Right renal cortex interstitium (tissue), 3 donors: ENCODE measurements at regions not wholly inside any gene's neighbourhood (a gene's known extent, or its start where the extent isn't known, plus 50 kb on each side); places are given as distances from the start of the nearest gene placed in this dataset.
"Not testable (repeated sequence)": the region's sequence is repeated elsewhere in the genome, so short reads cannot be mapped to it uniquely, and the experiment has no call there.

Experiments used
- DNase-seq, 3 donors: peaks; one replicate each; pipeline ENCODE4 v3.0.0-alpha.2; 2013; ENCODE audit warnings: low read depth in 3 of 3, low spot score in 2 of 3

DNA sequence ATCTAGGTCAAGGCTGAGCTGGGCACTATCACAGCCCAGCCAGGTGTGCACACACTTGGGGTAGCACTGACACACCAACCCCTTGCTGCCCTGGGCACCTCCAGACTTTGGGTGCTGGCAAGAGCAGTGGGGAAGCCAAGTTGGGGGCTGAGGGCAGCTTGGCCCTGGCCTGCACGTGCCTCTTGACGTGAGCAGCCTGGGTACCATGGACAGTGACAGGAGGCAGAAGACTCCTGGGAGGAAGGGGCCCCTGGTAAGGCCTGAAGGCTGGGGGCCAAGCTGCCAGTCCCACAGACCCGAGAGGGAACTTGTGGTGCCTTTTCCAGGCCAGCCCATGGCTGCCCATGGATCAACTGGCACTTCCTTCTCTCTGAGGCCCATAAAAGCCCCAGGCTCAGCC lies 124.1 kb upstream of the SFSWAP start:
- no peak for DNase-seq

DNA sequence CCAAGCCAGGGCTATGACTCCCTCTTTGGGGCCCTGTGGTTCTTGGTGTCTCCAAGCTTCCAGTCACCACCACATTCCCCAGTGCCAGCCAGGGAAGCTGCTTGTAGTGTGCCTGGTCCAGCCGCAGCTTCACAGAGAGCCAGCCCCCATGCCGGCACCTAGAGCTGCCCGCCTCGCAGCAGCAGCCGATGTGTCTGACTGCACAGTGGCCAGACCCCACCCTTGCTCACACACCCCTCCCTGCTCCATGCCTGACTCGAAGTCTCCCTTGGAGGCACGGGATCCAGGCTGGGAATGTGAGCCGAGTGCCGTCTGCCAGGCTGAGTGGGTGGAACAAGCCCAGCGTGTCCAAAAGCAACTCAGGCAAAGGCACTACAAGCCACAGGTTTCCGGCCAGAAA lies 123.3 kb upstream of the SFSWAP start:
- no peak for DNase-seq

DNA sequence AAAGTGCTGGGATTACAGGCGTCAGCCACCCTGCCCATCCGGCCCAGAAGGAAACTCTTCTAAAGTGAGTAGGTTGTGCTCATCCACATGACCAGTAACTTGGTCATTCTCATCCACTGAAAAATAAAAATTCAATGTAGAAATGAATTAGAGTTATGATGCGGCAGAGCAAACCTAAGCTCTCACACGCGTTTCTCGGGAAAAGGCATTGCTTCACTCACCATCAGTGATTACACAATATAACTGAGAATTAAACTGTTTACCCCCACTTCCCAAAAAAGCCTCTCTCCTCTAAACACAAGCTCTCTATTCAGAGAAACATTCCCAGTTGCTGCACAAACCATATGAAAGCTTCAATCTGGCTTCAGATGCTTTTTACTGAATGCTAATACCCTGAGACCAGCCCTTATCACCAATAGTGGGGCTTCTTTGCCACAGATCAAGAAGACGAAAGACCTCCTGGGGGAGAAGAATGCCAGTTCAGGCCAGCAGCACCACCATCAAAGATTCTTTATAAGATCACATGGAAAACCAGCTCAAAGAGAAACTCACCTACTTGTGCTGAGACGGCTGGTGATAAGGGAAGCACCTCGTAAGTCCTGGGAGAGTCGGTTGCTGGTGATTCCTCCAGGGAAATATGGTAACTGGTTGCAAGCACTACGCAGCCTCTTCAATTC lies 121.5 kb upstream of the SFSWAP start:
- DNase-seq: no peak

DNA sequence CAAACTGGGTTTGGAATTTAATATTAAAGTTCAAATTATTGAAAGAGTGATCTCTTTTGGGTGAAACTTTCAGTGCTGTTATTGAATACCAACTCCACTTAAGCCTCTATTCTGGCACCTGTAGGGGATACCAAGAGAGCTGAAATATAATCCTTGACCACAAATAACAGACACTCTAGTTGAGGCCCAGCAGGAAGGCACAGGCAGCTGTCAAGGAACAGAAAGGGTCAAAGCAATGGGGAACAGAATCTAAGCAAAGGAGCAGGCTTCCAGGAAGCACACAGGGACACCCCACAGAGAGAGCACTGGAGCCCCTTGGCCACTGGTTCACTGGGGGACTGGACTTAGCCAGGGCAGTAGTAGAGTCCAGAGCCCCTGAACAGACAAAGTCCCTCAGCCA lies 120.9 kb upstream of the SFSWAP start:
- no peak for DNase-seq

DNA sequence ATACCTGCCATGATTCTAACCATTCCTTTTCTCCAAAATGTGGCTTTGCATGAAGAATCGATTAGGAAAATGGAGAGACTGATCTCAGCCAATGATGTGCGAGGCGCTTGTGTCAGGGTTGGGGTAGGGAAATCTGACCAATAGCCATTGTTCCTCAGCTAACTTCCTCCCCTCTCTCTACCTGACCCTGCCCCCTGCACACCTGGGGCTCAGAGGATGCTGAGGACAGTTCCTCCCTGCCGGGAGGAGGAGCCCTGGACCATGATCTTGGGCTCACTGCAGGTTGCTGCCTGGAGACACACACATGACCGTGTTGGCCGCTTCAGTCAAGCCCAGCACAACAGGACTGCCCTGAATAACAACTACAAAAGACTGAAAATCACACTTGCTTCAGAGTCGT lies 119.8 kb upstream of the SFSWAP start:
- DNase-seq: no peak

DNA sequence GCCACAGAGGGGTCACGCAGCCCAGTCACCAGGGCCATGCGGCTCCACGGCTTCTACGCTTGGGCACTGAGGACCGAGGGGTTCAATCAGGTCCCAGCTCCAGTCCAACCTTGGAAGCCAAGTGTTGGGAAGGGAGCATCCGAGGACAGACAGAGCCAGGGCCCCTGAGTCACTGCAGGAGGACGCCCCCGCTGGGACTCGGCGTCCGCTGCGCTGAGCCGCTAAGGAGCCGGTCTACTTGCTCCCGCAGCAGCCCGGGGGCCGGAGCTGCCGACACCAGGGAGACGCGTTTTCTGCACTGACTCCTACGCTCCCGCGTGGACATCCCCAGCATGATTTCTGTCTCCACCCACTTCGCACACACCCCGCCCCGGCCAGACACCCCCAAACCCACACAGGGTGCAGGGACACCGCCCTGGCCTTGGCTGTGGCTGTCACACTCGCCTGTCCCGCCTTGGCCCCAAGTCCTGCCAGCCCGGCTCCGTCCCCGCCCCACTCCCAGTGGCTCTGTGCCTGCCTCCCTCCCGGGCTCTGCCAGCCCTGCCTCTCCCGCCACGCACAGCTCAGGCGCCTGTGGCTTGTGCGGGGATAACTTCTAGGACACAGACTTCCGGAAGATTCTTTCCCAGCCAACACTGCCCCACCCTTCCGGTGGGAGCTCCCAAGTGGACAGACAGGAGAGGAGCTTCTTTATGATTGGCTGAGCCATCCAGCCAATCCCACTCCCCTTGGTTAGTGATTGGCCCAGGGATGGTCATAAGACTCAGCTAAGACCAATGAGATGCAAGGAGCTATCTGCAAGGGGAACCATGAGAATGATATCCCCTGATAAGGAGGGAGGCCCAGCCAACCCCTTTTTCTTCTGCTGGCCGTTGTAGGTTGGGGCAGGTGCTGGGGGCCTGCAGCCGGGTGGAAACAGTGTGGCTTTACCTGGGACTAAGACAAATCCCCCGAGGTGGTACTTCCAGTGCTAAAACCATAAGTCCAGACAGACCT lies 118.9 kb upstream of the SFSWAP start:
- DNase-seq: no peak

DNA sequence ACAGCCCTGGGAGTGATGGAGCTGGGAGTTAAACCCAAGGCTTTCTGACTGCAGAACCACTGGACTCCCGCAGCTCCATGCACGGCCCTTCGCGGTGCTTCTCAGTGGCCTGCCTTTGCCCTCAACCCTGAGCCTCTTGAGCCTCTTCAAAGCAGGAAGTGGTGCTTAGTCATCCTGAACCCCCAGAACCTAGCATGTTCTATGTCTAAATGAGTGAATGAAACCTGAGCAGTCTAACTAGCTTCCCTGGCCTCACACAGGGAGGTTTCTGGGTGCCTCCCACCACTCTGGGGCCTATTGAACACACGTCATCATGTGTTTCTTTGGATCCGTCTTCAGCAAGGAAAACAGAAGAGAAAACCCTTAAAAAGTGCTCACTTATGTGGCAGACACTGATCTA lies 117.9 kb upstream of the SFSWAP start:
- DNase-seq: no peak

DNA sequence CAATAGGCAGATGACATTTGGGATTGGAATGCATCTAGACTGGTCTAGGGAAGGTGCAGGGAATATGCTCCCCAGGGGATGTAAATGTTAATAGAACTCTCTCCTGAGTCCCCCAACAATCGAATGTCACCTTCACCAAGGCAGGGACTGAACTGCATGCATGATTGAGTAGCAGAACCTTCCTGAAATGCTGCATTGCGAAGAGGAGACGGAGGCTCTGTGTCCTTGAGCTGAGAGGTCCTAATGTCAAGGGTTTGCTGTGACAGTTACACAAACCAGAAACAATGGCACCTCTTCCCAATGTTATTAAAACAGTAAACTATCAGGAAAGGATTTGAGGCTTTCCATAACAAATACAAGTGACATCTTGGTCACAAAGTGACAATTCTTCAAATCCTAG lies 117.5 kb upstream of the SFSWAP start:
- DNase-seq: no peak

DNA sequence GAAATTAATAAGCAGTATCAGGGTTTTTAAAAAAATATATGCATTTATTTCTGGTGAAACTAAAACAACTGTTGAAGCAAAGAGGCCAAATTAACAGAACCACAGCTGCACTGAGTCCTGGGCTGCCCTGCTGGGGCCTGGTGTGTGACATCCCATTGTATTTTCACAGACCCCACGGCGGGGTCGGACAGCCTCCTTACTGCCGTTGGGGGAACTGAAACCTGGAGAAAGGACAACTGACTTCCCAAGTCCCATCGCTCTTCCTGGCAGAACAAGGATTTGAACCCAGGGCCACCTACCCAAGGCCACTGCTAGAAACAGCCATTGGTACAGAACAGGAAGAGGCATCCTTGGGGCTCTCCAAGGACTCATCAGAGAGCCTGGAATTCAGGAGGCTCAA lies 114.8 kb upstream of the SFSWAP start:
- no peak for DNase-seq

DNA sequence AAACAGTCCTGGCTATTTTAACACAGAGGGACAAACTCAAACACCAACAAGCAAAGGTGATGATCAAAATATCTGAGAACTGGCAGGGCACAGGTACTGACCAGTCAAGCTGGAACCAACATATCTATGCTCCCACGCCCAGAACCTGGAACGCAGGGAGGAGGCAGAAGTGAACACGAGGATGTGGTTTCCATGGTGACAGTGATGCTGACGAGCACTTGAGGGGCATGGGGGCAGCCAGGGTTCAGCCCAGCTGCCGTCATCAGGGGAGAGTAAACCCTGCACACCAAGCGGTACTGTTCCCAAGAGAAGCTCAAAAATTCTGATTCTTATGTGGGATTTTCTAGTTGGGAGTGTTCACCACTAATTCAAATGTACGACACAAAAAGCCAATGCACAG lies 113.6 kb upstream of the SFSWAP start:
- no peak for DNase-seq

DNA sequence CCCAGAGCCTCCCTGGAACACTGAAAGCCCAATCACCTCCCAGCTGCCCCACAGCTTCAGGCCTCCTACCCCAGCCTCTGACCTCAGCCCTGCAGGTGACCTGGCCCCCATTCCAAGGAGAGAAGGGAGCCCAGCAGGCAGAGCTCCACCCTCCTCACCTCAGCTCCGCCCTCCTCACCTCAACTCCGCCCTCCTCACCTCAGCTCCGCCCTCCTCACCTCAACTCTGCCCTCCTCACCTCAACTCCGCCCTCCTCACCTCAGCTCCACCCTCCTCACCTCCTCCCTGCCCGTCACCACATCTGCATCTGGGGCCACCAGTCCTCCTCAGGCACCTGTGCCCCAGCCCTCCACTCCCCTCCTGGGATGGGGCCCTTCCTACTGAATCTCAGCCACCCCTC lies 112.2 kb upstream of the SFSWAP start:
- no peak for DNase-seq

DNA sequence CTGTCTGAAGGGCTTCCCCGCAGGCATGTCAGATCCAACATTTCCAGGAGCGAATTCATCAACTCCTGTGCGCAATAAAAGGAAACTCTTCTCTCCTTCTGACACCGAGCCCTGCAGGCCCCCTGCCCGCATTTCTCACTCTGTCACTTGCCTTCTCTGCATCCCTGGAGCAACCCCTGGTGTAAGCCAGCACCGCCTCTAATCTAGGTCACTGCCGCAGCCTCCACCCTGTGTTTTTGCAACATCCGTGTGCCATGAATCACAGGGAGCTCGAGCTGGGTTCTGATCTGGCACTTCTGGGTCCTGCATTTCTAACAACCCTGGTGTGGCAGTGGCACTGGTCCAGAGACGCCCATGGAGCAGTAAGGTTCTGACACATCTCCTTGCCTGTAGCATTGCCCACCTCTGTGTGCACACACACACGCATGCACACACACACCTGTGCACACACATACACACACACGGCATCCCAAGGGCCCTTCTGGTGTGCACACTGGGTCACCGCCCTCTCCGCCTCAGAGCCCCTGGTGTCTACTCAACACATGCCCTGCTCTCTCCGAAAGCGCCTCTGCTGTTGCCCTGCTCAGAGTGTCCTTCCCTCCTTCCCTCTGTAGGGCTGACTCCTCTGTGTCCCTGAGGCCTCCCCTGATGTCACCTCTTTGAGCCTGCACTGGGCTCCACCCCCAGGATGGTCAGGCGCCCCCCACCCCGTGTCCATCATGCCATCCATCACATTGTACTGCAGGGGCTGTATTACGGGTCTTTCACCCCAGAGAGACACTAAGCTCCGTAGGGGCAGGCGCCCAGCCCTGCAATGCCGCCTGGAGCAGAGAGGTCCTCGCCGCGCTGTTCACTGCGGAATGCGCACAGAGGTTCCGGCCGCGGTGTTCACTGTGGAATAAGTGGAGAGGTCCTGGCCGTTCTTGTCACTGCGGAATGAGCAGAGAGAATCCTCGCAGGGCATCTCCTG lies 111.4 kb upstream of the SFSWAP start:
- no peak for DNase-seq

DNA sequence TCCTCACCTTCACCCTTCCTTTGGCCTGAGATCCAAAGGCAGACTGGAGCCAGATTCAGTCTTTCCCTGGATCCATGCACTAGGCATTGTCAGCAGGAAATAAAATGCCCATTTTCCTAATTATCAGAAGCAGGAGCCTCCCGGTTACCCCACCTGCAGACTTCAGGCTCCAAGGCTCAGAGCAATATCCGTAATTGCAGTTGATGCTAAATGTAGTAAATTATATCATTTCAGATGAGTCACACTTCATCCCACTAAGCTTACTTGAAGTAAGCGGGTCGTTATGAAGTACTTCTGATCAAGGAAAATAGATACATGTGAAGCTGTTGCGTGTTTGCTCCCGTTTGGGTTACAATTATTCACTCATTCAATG lies 110.7 kb upstream of the SFSWAP start:
- DNase-seq: no peak

DNA sequence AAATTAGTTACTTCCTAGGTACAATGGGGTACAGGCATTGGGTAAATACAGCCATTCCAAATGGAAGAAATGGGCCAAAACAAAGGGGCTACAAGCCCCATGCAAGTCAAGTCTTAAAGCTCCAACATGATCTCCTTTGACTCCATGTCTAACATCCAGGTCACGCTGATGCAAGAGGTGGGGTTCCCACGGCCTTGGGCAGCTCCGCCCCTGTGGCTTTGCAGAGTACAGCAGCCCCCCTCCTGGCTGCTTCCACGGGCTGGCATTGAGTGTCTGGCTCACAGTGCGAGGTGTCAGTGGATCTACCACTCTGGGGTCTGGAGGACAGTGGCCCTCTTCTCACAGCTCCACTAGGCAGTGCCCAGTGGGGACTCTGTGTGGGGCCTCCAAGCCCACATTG lies 109.4 kb upstream of the SFSWAP start:
- not testable (repeated sequence) for DNase-seq

DNA sequence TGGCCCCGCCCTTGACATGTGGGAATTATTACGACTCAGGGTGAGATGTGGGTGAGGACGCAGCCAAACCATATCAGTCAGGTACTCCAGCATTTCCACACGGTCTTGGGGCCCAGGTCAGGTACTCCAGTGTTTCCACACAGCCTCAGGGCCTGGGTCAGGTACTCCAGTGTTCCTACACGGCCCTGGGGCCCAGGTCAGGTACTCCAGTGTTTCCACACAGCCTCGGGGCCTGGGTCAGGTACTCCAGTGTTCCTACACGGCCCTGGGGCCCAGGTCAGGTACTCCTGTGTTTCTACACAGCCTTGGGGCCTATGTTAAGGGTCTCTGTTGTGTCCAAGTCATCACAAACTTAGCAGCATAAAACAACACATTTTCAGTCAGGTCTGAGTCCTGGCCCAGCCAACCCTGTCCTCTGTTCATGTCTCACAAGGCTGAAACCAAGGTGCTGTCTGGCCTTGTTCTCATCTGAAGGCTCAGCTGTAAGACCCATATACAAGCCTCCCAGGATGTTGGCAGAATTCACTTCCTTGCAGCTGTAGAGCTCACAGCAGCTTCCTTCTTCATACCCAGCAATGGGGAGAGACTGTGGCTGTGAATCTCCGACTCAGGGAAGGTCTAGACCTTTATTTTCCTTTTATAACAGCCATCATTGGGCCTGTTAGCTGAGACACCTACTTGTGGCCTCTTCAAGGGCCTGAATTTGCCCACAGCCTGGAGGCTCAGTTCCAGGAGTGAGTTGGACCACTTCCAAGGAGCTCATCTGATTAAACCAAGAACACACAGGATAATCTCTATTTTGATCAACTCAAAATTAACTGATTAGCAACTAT lies 107.6 kb upstream of the SFSWAP start:
- DNase-seq: no peak

DNA sequence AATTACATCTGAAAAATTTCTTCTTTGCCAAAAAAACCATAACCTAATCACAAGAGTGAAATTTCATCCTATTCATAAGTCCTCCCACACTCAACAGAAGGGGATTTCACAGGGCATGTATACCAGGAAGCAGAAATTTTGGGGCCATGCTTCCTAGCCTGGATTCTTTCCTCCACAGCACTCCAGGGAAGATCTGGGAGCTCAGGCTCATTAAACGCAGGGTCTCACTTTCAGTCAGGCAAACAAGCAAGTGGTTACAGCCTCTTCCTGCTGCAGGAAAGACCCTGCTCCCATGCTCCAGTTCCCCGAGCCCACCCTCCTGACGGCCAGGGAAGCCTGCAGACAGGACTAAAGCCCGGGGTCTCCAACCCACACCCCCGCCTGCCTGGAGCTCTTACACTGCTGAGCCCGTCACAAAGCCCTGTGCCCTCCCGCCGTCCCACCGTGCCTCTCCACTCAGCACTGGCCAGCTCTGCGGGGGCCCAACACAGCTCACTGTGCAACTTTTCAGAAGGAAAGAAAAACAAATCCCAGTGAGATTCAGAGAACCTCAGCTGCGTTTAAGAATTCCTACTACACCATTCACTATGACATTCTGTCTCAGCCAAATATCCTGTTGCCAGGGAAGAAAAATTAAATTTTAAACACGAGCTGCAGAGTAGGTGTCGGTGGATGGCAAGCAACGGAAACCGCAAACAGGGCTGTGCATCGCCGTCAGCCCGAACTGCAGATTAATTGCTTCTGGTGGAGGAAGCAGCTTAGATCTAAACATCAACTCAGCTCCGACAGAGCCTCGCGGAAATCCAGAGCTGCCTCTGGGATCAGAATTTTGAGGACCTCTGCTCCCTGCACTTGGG lies 106.7 kb upstream of the SFSWAP start:
- no peak for DNase-seq

DNA sequence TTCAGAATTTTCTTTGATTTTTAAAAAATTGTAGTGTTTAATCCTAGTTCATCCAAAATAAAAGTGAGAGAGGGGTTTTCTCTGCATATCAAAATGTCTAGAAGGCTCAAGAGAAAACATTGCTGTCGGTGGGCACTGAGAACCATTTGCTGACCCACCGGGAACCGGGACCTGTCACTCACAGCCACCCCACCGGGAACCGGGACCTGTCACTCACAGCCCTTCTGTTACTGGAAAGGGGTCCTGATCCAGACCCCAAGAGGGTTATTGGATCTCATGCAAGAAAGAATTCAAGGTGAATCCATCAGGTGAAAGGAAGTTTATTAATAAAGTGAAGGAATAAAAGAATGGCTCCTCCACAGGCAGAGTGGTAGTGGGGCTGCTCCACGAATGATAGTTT lies 106.0 kb upstream of the SFSWAP start:
- DNase-seq: no peak

DNA sequence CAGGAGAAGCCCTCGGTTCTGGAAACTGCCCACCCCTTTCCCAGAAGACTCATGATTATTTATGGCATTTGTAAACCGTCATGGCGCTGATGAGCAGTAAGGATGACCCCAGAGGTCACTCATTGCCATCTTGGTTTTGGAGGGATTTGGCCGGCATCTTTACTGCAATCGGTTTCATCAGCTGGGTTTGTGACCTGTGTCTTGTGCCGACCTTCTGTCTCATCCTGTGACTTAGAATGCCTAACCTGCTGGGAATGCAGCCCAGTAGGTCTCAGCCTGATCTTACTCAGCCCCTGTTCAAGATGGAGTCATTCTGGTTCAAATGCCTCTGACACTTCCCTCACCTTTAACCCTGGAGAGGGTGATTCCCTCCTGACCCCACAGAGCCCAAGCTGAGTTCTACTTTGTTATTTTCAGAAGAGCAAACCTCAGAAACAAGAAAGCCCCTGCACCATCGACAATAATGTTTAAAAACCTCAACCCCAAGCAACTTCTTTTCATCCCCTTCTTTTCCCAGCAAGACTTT lies 105.5 kb upstream of the SFSWAP start:
- no peak for DNase-seq
